CD4-positive, alpha-beta T cell treated with Interleukin-17A for 1 hour (primary cell): ENCODE measurements at regions not wholly inside any gene's neighbourhood (a gene's known extent, or its start where the extent isn't known, plus 50 kb on each side); places are given as distances from the start of the nearest gene placed in this dataset.

Experiments
- DNase-seq: peaks from one replicate; pipeline ENCODE4 v3.0.0-alpha.2; 2020

GRCh38 chr4:19987746-19988145, 264.0 kb upstream of the SLIT2 start:
- no peak for DNase-seq

- DNase-seq, result no peak
Measured at GRCh38 chr4:19983072-19983471, 268.6 kb upstream of the SLIT2 start.

- no peak for DNase-seq
Measured at GRCh38 chr4:19982556-19982955, 269.1 kb upstream of the SLIT2 start.

- no peak for DNase-seq
Measured at GRCh38 chr4:19971829-19972228, 279.9 kb upstream of the SLIT2 start.

GRCh38 chr4:19969492-19969891, 282.2 kb upstream of the SLIT2 start:
- DNase-seq, result no peak

- DNase-seq, result no peak
Measured at GRCh38 chr4:19961091-19961490, 290.6 kb upstream of the SLIT2 start.

- no peak for DNase-seq
Measured at GRCh38 chr4:19958848-19959247, 292.9 kb upstream of the SLIT2 start.

GRCh38 chr4:19947349-19947748, 304.4 kb upstream of the SLIT2 start:
- no peak for DNase-seq

- DNase-seq, result no peak
Measured at GRCh38 chr4:19945979-19946380, 305.7 kb upstream of the SLIT2 start.

- no peak for DNase-seq
Measured at GRCh38 chr4:19945501-19945900, 306.2 kb upstream of the SLIT2 start.

- no peak for DNase-seq
Measured at GRCh38 chr4:19944806-19945205, 306.9 kb upstream of the SLIT2 start.

- DNase-seq, result no peak
Measured at GRCh38 chr4:19944251-19944650, 307.5 kb upstream of the SLIT2 start.

- DNase-seq, result no peak
Measured at GRCh38 chr4:19941434-19941833, 310.3 kb upstream of the SLIT2 start.

GRCh38 chr4:19940861-19941260, 310.8 kb upstream of the SLIT2 start:
- no peak for DNase-seq

GRCh38 chr4:19936476-19936875, 315.2 kb upstream of the SLIT2 start:
- DNase-seq, result no peak

- DNase-seq, result no peak
Measured at GRCh38 chr4:19930742-19931141, 321.0 kb upstream of the SLIT2 start.

GRCh38 chr4:19927381-19927780, 324.3 kb upstream of the SLIT2 start:
- no peak for DNase-seq

- no peak for DNase-seq
Measured at GRCh38 chr4:19925516-19925915, 326.2 kb upstream of the SLIT2 start.

GRCh38 chr4:19924761-19925160, 326.9 kb upstream of the SLIT2 start:
- DNase-seq, result no peak

- no peak for DNase-seq
Measured at GRCh38 chr4:19915276-19915675, 336.4 kb upstream of the SLIT2 start.

GRCh38 chr4:19913650-19914049, 338.1 kb upstream of the SLIT2 start:
- no peak for DNase-seq

- DNase-seq, result no peak
Measured at GRCh38 chr4:19910861-19911525, 340.7 kb upstream of the SLIT2 start.

GRCh38 chr4:19905024-19905423, 346.7 kb upstream of the SLIT2 start:
- no peak for DNase-seq

- no peak for DNase-seq
Measured at GRCh38 chr4:19888587-19888986, 363.1 kb upstream of the SLIT2 start.

- no peak for DNase-seq
Measured at GRCh38 chr4:19883841-19884240, 367.9 kb upstream of the SLIT2 start.

- no peak for DNase-seq
Measured at GRCh38 chr4:19880206-19880605, 371.5 kb upstream of the SLIT2 start.
